ENCODE measurements at regions not wholly inside any gene's neighbourhood (a gene's known extent, or its start where the extent isn't known, plus 50 kb on each side); places are given as distances from the start of the nearest gene placed in this dataset.

- no peak overlapping the region for H3K4me3 ChIP-seq (ENCODE audit: control insufficient read depth, low read depth, low read length)
- no peak for TF ChIP-seq CTCF (IDR thresholded peaks at IDR 0.05; ENCODE audit: control insufficient read depth, insufficient read depth, low read depth, low read length, missing control alignments)
- no peak for DNase-seq (ENCODE audit: low read depth)
These were observed 133.8 kb upstream of the PRDM1 start for GRCh38 chr6:105952326-105952725.

- H3K4me3 ChIP-seq (ENCODE audit: control insufficient read depth, low read depth, low read length), result no peak overlapping the region
- DNase-seq (ENCODE audit: low read depth), result no peak
- TF ChIP-seq CTCF (IDR thresholded peaks at IDR 0.05; ENCODE audit: control insufficient read depth, insufficient read depth, low read depth, low read length, missing control alignments), result no peak
These were observed 134.8 kb upstream of the PRDM1 start for GRCh38 chr6:105951322-105951721.

GRCh38 chr6:105949869-105950268 lies 136.3 kb upstream of the PRDM1 start:
- no peak for DNase-seq (ENCODE audit: low read depth)

GRCh38 chr6:105943514-105943913 lies 142.6 kb upstream of the PRDM1 start:
- H3K4me3 ChIP-seq (ENCODE audit: control insufficient read depth, low read depth, low read length), result no peak overlapping the region
- TF ChIP-seq CTCF (IDR thresholded peaks at IDR 0.05; ENCODE audit: control insufficient read depth, insufficient read depth, low read depth, low read length, missing control alignments), result no peak
- DNase-seq (ENCODE audit: low read depth), result no peak

More at GRCh38 chr6:105949869-105950268, 136.3 kb upstream of the PRDM1 start:
- no peak for TF ChIP-seq CTCF (IDR thresholded peaks at IDR 0.05; ENCODE audit: control insufficient read depth, insufficient read depth, low read depth, low read length, missing control alignments)
- no peak overlapping the region for H3K4me3 ChIP-seq (ENCODE audit: control insufficient read depth, low read depth, low read length)

GRCh38 chr6:105941621-105942412 lies 144.3 kb upstream of the PRDM1 start:
- DNase-seq (ENCODE audit: low read depth), result no peak
- TF ChIP-seq CTCF (IDR thresholded peaks at IDR 0.05; ENCODE audit: control insufficient read depth, insufficient read depth, low read depth, low read length, missing control alignments), result no peak
- no peak overlapping the region for H3K4me3 ChIP-seq (ENCODE audit: control insufficient read depth, low read depth, low read length)

GRCh38 chr6:105940990-105941389 lies 145.1 kb upstream of the PRDM1 start:
- no peak for TF ChIP-seq CTCF (IDR thresholded peaks at IDR 0.05; ENCODE audit: control insufficient read depth, insufficient read depth, low read depth, low read length, missing control alignments)
- DNase-seq (ENCODE audit: low read depth), result no peak
- no peak overlapping the region for H3K4me3 ChIP-seq (ENCODE audit: control insufficient read depth, low read depth, low read length)

All from AG09309 (cell line).